Subcutaneous abdominal adipose tissue (tissue), 5 donors: ENCODE measurements at regions not wholly inside any gene's neighbourhood (a gene's known extent, or its start where the extent isn't known, plus 50 kb on each side); places are given as distances from the start of the nearest gene placed in this dataset.

Experiments
- H3K27ac ChIP-seq: one replicate; pipeline ENCODE4 v1.7.0; 2013; ENCODE audit warnings: low read depth, mild to moderate bottlenecking, inconsistent platforms, low read length, moderate library complexity
- H3K27me3 ChIP-seq, 5 donors: one replicate each; pipeline ENCODE4 v1.7.0; 2013; ENCODE audit warnings: low read length in 5 of 5, inconsistent platforms in 1 of 5; ENCODE audit not compliant: control insufficient read depth in 5 of 5, insufficient read depth in 4 of 5
- H3K36me3 ChIP-seq, 5 donors: one replicate each; pipeline ENCODE4 v1.7.0; 2013; ENCODE audit warnings: low read length in 5 of 5; ENCODE audit not compliant: control insufficient read depth in 5 of 5, insufficient read depth in 5 of 5
- H3K4me1 ChIP-seq, 5 donors: one replicate each; pipeline ENCODE4 v1.7.0; 2013; ENCODE audit warnings: low read length in 5 of 5, mild to moderate bottlenecking in 3 of 5, moderate library complexity in 1 of 5; ENCODE audit not compliant: control insufficient read depth in 5 of 5, insufficient read depth in 5 of 5
- H3K4me3 ChIP-seq, 5 donors: one replicate each; pipeline ENCODE4 v1.7.0; 2013; ENCODE audit warnings: low read length in 5 of 5, low read depth in 1 of 5
- H3K9ac ChIP-seq, 5 donors: one replicate each; pipeline ENCODE4 v1.7.0; 2013; ENCODE audit warnings: low read length in 5 of 5, mild to moderate bottlenecking in 4 of 5, moderate library complexity in 3 of 5
- H3K9me3 ChIP-seq, 5 donors: one replicate each; pipeline ENCODE4 v1.7.0; 2013; ENCODE audit warnings: low read length in 5 of 5; ENCODE audit not compliant: control insufficient read depth in 5 of 5
- donor health status: healthy.
- donor health status: healthy.
- donor health status: healthy.
- donor health status: healthy.
- donor health status: healthy.

DNA sequence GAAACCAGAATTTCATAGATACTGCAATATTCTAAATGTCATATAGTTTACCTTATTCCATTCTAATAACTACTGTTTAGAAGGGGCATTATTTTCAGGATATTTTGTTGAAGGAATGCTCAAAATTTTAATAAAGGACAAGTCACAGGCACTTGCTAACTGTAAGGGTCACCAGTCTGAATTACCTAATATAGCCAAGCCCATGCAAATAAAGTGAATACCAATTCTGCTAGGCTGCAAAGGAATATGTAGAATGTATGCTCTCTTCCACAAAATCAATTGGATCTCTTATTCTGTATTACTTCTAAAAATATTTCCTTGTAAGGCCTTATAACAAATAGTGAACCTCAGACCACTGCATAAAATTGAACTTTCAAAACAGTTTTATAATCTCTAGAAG lies 52.3 kb upstream of the FAT4 start:
- H3K36me3 ChIP-seq, result no peaks in the 10 kb centered on the region
- H3K4me3 ChIP-seq, result no peak overlapping the region
- peaks cover 0 to 7% (median 3%) of the 10 kb centered on the region in 5 donors for H3K4me1 ChIP-seq
- no peaks in the 10 kb centered on the region for H3K9me3 ChIP-seq
- no peak overlapping the region for H3K27ac ChIP-seq
- H3K27me3 ChIP-seq, result no peaks in the 10 kb centered on the region
- no peak overlapping the region for H3K9ac ChIP-seq

DNA sequence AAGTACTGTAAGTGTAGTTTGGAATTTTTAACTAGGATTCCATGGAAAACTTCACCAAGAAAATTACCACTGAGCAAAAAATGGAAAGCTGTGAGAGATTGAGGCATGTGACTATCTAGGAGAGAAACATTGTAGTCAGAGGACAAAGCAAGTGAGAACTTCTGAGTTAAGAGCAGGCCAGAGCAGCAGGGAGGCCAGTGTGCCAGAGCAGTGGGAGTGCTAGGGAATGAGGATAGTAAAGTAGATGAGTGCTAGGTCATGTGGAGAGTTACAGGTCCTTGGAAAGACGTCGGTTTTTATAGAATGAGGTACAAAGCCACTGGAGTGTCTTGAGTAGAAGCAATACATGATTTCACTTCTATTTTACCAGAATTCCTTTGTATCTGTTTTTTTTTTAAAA lies 52.7 kb upstream of the FAT4 start:
- H3K4me3 ChIP-seq, result no peak overlapping the region
- no peak overlapping the region for H3K27ac ChIP-seq
- H3K9me3 ChIP-seq, result no peaks in the 10 kb centered on the region
- H3K27me3 ChIP-seq, result no peaks in the 10 kb centered on the region
- no peak overlapping the region for H3K9ac ChIP-seq
- no peaks in the 10 kb centered on the region for H3K36me3 ChIP-seq
- peaks cover 0 to 3% (median 2%) of the 10 kb centered on the region in 5 donors for H3K4me1 ChIP-seq

DNA sequence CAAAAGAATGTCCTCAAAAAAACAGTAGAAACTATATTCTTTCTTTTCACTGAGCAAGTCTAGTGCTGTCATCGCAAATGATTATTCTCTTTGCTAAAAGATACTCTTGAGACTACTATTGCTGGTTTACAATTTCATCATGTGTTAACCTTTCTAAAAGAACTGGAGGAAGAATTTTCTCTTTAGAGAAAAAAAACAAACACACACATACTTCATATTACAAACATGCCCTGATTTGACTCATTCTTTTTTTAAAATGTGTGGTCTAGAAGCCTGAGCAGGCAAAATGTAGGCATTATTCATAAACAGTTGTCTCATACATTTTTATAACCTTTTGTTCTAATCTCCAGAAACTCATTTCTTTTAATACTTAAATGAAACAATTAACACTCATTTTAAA lies 60.6 kb upstream of the FAT4 start:
- Histone ChIP-seq H3K9me3 (no peaks in the 10 kb centered on the region), H3K4me3 (no peak overlapping the region), H3K36me3 (no peaks in the 10 kb centered on the region), H3K4me1 (no peaks in the 10 kb centered on the region), H3K9ac (no peak overlapping the region), H3K27ac (no peak overlapping the region), H3K27me3 (no peaks in the 10 kb centered on the region)

- no peaks in the 10 kb centered on the region for H3K9me3 ChIP-seq
- no peaks in the 10 kb centered on the region for H3K27me3 ChIP-seq
- no peaks in the 10 kb centered on the region for H3K36me3 ChIP-seq
- no peak overlapping the region for H3K27ac ChIP-seq
- no peak overlapping the region for H3K4me3 ChIP-seq
- no peaks in the 10 kb centered on the region for H3K4me1 ChIP-seq
- no peak overlapping the region for H3K9ac ChIP-seq
Measured at GRCh38 chr4:125244848-125245450, 69.8 kb upstream of the FAT4 start.

GRCh38 chr4:125243789-125244397 lies 70.9 kb upstream of the FAT4 start:
- no peaks in the 10 kb centered on the region for H3K9me3 ChIP-seq
- H3K36me3 ChIP-seq, result no peaks in the 10 kb centered on the region
- H3K9ac ChIP-seq, result no peak overlapping the region
- H3K27me3 ChIP-seq, result no peaks in the 10 kb centered on the region
- no peak overlapping the region for H3K4me3 ChIP-seq
- no peaks in the 10 kb centered on the region for H3K4me1 ChIP-seq
- H3K27ac ChIP-seq, result no peak overlapping the region

DNA sequence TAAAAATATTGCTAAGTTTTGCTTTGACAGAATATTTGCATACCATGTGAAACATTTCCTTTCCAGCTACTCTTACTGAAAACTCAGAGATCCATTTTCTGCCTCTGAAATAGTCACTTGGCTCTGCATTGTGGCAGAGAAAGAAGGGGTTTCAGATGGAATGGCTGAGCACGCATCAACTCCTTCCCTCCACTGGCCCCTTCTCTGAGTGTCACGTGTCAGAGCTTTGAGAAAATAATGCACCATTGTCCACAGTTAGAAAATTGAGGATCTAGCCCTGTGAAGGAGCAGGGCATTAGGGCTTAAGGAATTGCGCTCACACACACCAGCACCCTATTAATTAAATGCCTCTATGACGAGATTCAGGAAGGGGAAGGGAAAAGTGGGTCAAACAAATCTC lies 78.8 kb upstream of the FAT4 start:
- H3K36me3 ChIP-seq, result no peaks in the 10 kb centered on the region
- H3K4me1 ChIP-seq, result no peaks in the 10 kb centered on the region
- no peak overlapping the region for H3K9ac ChIP-seq
- no peaks in the 10 kb centered on the region for H3K27me3 ChIP-seq
- no peak overlapping the region for H3K27ac ChIP-seq
- H3K9me3 ChIP-seq, result no peaks in the 10 kb centered on the region
- H3K4me3 ChIP-seq, result no peak overlapping the region

- H3K4me1 ChIP-seq, result no peaks in the 10 kb centered on the region
- no peaks in the 10 kb centered on the region for H3K9me3 ChIP-seq
- H3K4me3 ChIP-seq, result no peak overlapping the region
- H3K36me3 ChIP-seq, result no peaks in the 10 kb centered on the region
- H3K27ac ChIP-seq, result no peak overlapping the region
- no peak overlapping the region for H3K9ac ChIP-seq
- no peaks in the 10 kb centered on the region for H3K27me3 ChIP-seq
Measured at GRCh38 chr4:125231661-125232060, 83.1 kb upstream of the FAT4 start.

GRCh38 chr4:125229596-125230058 lies 85.1 kb upstream of the FAT4 start:
- Histone ChIP-seq H3K9ac (no peak overlapping the region), H3K27me3 (no peaks in the 10 kb centered on the region)

GRCh38 chr4:125225806-125226205 lies 88.9 kb upstream of the FAT4 start:
- Histone ChIP-seq H3K27ac (no peak overlapping the region), H3K4me1 (no peaks in the 10 kb centered on the region), H3K36me3 (no peaks in the 10 kb centered on the region), H3K4me3 (no peak overlapping the region), H3K9ac (no peak overlapping the region), H3K9me3 (no peaks in the 10 kb centered on the region), H3K27me3 (no peaks in the 10 kb centered on the region)

More at GRCh38 chr4:125229596-125230058, 85.1 kb upstream of the FAT4 start:
- Histone ChIP-seq H3K36me3 (no peaks in the 10 kb centered on the region), H3K27ac (no peak overlapping the region), H3K4me1 (no peaks in the 10 kb centered on the region), H3K4me3 (no peak overlapping the region), H3K9me3 (no peaks in the 10 kb centered on the region)

DNA sequence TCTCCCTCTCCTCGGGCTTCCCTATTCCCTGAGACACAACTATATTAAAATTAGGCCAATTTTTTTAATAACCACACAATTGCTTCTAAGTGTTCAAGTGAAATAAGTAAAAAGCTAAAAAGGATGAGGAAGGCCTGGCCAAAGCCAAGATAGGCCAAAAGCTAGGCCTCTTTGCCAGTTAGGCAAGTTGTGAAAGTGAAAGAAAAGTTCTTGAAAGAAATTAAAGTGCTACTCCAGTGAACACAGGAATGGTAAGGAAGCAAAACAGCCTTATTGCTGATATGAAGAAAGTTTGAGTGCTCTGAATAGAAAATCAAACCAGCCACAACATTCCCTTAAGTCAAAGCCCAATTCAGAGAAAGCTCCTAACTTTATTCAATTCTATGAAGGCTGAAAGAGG lies 114.2 kb upstream of the FAT4 start:
- Histone ChIP-seq H3K9me3 (no peaks in the 10 kb centered on the region), H3K4me3 (no peak overlapping the region), H3K4me1 (peaks cover 0 to 6% (median 0%) of the 10 kb centered on the region in 5 donors), H3K27ac (no peak overlapping the region), H3K36me3 (no peaks in the 10 kb centered on the region), H3K27me3 (no peaks in the 10 kb centered on the region), H3K9ac (no peak overlapping the region)
